Neuron (in vitro differentiated cells): ENCODE measurements at regions not wholly inside any gene's neighbourhood (a gene's known extent, or its start where the extent isn't known, plus 50 kb on each side); places are given as distances from the start of the nearest gene placed in this dataset.
"Not testable (repeated sequence)": the region's sequence is repeated elsewhere in the genome, so short reads cannot be mapped to it uniquely, and the experiment has no call there.

Experiments used
- H2AFZ ChIP-seq: one replicate; pipeline ENCODE4 v1.6.1; 2013; ENCODE audit warnings: low read depth, mild to moderate bottlenecking, inconsistent platforms, low read length, moderate library complexity
- H3K27me3 ChIP-seq: one replicate; pipeline ENCODE4 v1.6.1; 2013; ENCODE audit warnings: low read length; ENCODE audit not compliant: insufficient read depth
- H3K36me3 ChIP-seq: one replicate; pipeline ENCODE4 v1.6.1; 2013; ENCODE audit warnings: low read length; ENCODE audit not compliant: insufficient read depth
- H3K4me1 ChIP-seq: one replicate; pipeline ENCODE4 v1.6.1; 2013; ENCODE audit warnings: low read length; ENCODE audit not compliant: insufficient read depth
- H3K4me3 ChIP-seq: 2 replicates; pipeline ENCODE4 v1.5.1; 2013; ENCODE audit warnings: mild to moderate bottlenecking, low read length, moderate library complexity
- H3K9me3 ChIP-seq: one replicate; pipeline ENCODE4 v1.6.1; 2013; ENCODE audit warnings: low read length

- H3K36me3 ChIP-seq, H3K4me1 ChIP-seq, H2AFZ ChIP-seq, H3K27me3 ChIP-seq, H3K4me3 ChIP-seq, H3K9me3 ChIP-seq: not testable (repeated sequence)
These were observed 87.3 kb upstream of the DEFB108B start for GRCh38 chr11:71745656-71746055.

- H3K36me3 ChIP-seq, H3K4me1 ChIP-seq, H2AFZ ChIP-seq, H3K27me3 ChIP-seq, H3K4me3 ChIP-seq, H3K9me3 ChIP-seq: not testable (repeated sequence)
These were observed 86.7 kb upstream of the DEFB108B start for GRCh38 chr11:71746263-71746662.

- not testable (repeated sequence) for H3K4me1 ChIP-seq, H3K4me3 ChIP-seq, H3K36me3 ChIP-seq, H3K27me3 ChIP-seq, H3K9me3 ChIP-seq, H2AFZ ChIP-seq
These were observed 83.9 kb upstream of the DEFB108B start for GRCh38 chr11:71748965-71749620.

DNA sequence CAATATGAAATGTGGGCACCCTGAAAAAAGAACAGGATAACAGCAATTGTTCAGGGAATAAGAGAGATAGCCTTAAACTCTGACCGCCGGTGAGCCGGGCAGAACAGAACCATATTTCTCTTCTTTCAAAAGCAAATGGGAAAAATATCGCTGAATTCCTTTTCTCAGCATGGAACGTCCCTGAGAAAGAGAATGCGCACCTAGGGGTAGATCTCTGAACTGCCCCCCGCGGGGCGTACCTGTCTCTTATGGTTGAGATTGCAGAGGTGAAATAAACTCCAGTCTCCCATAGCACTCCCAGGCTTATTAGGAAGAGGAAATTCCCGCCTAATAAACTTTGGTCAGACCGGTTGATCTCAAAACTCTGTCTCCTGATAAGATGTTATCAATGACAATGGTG, 82.1 kb upstream of the DEFB108B start:
- H3K4me3 ChIP-seq, H3K36me3 ChIP-seq, H3K9me3 ChIP-seq, H2AFZ ChIP-seq, H3K4me1 ChIP-seq, H3K27me3 ChIP-seq: not testable (repeated sequence)

GRCh38 chr11:71764695-71765491, 68.1 kb upstream of the DEFB108B start:
- not testable (repeated sequence) for H3K9me3 ChIP-seq, H3K36me3 ChIP-seq, H3K4me3 ChIP-seq, H3K27me3 ChIP-seq, H2AFZ ChIP-seq, H3K4me1 ChIP-seq

- not testable (repeated sequence) for H3K4me3 ChIP-seq, H3K4me1 ChIP-seq, H2AFZ ChIP-seq, H3K27me3 ChIP-seq, H3K36me3 ChIP-seq, H3K9me3 ChIP-seq
These were observed 66.0 kb upstream of the DEFB108B start for GRCh38 chr11:71767016-71767415.

DNA sequence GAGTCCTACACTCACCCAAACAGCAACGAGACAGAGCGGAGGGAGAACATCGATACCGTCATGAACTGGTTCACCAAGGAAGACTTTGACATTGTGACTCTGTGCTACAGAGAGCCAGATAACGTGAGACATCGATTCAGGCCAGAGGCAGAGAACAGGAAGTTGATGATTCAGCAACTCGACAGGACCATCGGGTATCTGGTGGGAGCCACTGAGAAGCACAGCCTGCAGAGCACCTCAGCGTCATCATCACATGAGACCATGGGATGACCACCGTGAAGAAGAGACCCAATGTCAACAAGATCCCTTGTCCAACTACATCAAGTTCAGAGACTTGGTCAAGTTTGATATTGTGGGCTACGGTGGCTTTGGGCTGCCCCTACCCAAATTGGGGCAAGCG, 60.8 kb upstream of the DEFB108B start:
- H3K36me3 ChIP-seq, H3K9me3 ChIP-seq, H2AFZ ChIP-seq, H3K4me3 ChIP-seq, H3K4me1 ChIP-seq, H3K27me3 ChIP-seq: not testable (repeated sequence)

DNA sequence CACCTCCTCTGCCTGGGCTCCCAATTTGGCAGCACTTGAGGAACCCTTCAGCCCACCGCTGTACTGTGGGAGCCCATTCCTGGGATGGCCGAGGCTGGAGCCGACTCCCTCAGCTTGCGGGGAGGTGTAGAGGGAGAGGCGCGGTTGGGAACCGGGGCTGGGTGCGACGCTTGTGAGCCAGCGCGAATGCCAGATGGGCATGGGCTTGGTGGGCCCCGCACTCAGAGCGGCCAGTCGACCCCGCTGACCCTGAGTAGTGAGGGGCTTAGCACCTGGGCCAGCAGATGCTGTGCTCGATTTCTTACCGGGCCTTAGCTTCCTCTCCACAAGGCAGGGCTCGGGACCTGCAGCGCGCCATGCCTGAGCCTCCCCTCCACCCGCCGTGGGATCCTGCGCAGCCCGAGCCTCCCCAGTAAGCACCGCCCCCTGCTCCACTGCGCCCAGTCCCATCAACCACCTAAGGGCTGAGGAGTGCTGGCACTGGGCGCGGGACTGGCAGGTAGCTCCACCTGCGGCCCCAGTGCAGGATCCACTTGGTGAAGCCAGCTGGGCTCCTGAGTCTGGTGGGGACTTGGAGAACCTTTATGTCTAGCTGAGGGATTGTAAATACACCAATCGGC, 58.3 kb upstream of the DEFB108B start:
- H3K9me3 ChIP-seq: no peaks in the 10 kb centered on the region
- H3K4me1 ChIP-seq: no peaks in the 10 kb centered on the region
- no peak overlapping the region for H3K4me3 ChIP-seq
- H3K36me3 ChIP-seq: no peaks in the 10 kb centered on the region
- no peaks in the 10 kb centered on the region for H3K27me3 ChIP-seq
- no peak overlapping the region for H2AFZ ChIP-seq

GRCh38 chr11:71780116-71780515, 52.9 kb upstream of the DEFB108B start:
- not testable (repeated sequence) for H3K9me3 ChIP-seq, H2AFZ ChIP-seq, H3K4me3 ChIP-seq, H3K4me1 ChIP-seq, H3K27me3 ChIP-seq, H3K36me3 ChIP-seq

DNA sequence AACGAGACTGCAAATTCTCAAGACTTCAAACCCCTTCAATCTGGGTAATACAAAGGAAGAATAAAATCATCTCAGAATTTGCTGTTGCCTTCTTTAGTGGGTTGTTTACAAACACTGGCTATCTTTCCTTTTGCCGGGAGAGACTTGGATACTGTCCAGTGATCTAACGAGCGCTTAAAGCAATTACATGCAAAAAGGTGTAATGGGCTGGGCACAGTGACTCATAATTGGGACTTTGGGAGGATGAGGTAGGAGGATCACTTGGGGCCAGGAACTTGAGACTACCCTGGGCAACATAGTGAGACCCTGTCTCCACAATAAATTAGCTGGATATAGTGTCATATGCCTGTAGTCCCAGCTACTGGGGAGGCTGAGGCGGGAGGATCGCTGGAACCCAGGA, 52.2 kb upstream of the DEFB108B start:
- not testable (repeated sequence) for H3K4me1 ChIP-seq, H3K27me3 ChIP-seq, H3K36me3 ChIP-seq, H3K4me3 ChIP-seq, H3K9me3 ChIP-seq, H2AFZ ChIP-seq

DNA sequence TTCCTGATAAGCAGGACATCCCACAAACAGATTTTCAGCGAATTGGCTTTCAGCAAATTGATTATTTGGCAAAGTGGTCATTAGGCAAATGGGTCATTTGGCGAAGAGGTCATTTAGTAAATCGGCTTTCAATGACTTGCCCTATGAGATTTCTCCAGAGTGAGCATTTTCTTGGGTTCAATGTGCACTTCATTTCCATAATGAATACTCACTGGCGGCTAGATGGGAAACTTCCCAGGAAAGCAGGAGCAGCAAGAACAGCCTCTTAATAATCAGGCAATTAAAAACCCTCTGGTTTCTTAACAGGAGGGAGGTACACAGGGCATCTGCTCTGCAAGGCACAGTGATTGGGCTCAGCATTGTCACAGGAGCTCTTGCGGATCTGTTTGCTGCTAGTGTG, 51.5 kb upstream of the DEFB108B start:
- H3K36me3 ChIP-seq, H2AFZ ChIP-seq, H3K27me3 ChIP-seq, H3K4me3 ChIP-seq, H3K4me1 ChIP-seq, H3K9me3 ChIP-seq: not testable (repeated sequence)

- H3K9me3 ChIP-seq, H3K27me3 ChIP-seq, H3K36me3 ChIP-seq, H2AFZ ChIP-seq, H3K4me3 ChIP-seq, H3K4me1 ChIP-seq: not testable (repeated sequence)
These were observed 50.7 kb upstream of the DEFB108B start for GRCh38 chr11:71782229-71782861.

GRCh38 chr11:71783191-71783590, 49.8 kb upstream of the DEFB108B start:
- not testable (repeated sequence) for H2AFZ ChIP-seq, H3K36me3 ChIP-seq, H3K9me3 ChIP-seq, H3K27me3 ChIP-seq, H3K4me3 ChIP-seq, H3K4me1 ChIP-seq
